ENCODE measurements at regions not wholly inside any gene's neighbourhood (a gene's known extent, or its start where the extent isn't known, plus 50 kb on each side); places are given as distances from the start of the nearest gene placed in this dataset.

GRCh38 chr21:19547951-19548840 is 1144.6 kb upstream of the TMPRSS15 start:
- WGBS (ENCODE audit: insufficient coverage, low lambda C conversion rate) = no CpG with 5 or more reads among the region's 7 CpGs
- Histone ChIP-seq H3K27me3 (ENCODE audit: control insufficient read depth, insufficient read depth, low read length) (no peaks in the 10 kb centered on the region), H3K9me3 (ENCODE audit: control insufficient read depth, low read depth, low read length) (peaks cover 3% of the 10 kb centered on the region), H3K4me1 (ENCODE audit: control insufficient read depth, insufficient read depth, low read length) (no peaks in the 10 kb centered on the region), H3K4me3 (ENCODE audit: low read length) (no peak overlapping the region), H3K36me3 (ENCODE audit: control insufficient read depth, insufficient read depth, low read length) (no peaks in the 10 kb centered on the region), H3K27ac (ENCODE audit: low read length) (no peak overlapping the region)
- no peak for DNase-seq

- Histone ChIP-seq H3K4me1 (ENCODE audit: control insufficient read depth, insufficient read depth, low read length) (no peaks in the 10 kb centered on the region), H3K27ac (ENCODE audit: low read length) (no peak overlapping the region), H3K9me3 (ENCODE audit: control insufficient read depth, low read depth, low read length) (no peaks in the 10 kb centered on the region), H3K4me3 (ENCODE audit: low read length) (no peak overlapping the region), H3K27me3 (ENCODE audit: control insufficient read depth, insufficient read depth, low read length) (no peaks in the 10 kb centered on the region), H3K36me3 (ENCODE audit: control insufficient read depth, insufficient read depth, low read length) (no peaks in the 10 kb centered on the region)
- WGBS (ENCODE audit: insufficient coverage, low lambda C conversion rate) = no CpG with 5 or more reads among the region's 2 CpGs
- DNase-seq = no peak
These were observed 1150.5 kb upstream of the TMPRSS15 start for GRCh38 chr21:19553919-19554615.

GRCh38 chr21:19557046-19557445 is 1153.5 kb upstream of the TMPRSS15 start:
- no peak for DNase-seq
- no peak overlapping the region for H3K4me3 ChIP-seq (ENCODE audit: low read length)
- no peaks in the 10 kb centered on the region for H3K36me3 ChIP-seq (ENCODE audit: control insufficient read depth, insufficient read depth, low read length)
- no peaks in the 10 kb centered on the region for H3K9me3 ChIP-seq (ENCODE audit: control insufficient read depth, low read depth, low read length)
- no peaks in the 10 kb centered on the region for H3K4me1 ChIP-seq (ENCODE audit: control insufficient read depth, insufficient read depth, low read length)
- H3K27me3 ChIP-seq (ENCODE audit: control insufficient read depth, insufficient read depth, low read length) = no peaks in the 10 kb centered on the region
- no peak overlapping the region for H3K27ac ChIP-seq (ENCODE audit: low read length)
- 52% methylated on average over 2 of the region's 4 CpGs for WGBS (ENCODE audit: insufficient coverage, low lambda C conversion rate)

- Histone ChIP-seq H3K4me1 (ENCODE audit: control insufficient read depth, insufficient read depth, low read length) (no peaks in the 10 kb centered on the region), H3K9me3 (ENCODE audit: control insufficient read depth, low read depth, low read length) (no peaks in the 10 kb centered on the region), H3K4me3 (ENCODE audit: low read length) (no peak overlapping the region), H3K27me3 (ENCODE audit: control insufficient read depth, insufficient read depth, low read length) (no peaks in the 10 kb centered on the region), H3K36me3 (ENCODE audit: control insufficient read depth, insufficient read depth, low read length) (no peaks in the 10 kb centered on the region), H3K27ac (ENCODE audit: low read length) (no peak overlapping the region)
- no peak for DNase-seq
- WGBS (ENCODE audit: insufficient coverage, low lambda C conversion rate) = 79% methylated on average over 3 of the region's 4 CpGs
These were observed 1153.9 kb upstream of the TMPRSS15 start for GRCh38 chr21:19557488-19557887.

- DNase-seq = no peak
- Histone ChIP-seq H3K4me3 (ENCODE audit: low read length) (no peak overlapping the region), H3K4me1 (ENCODE audit: control insufficient read depth, insufficient read depth, low read length) (no peaks in the 10 kb centered on the region), H3K36me3 (ENCODE audit: control insufficient read depth, insufficient read depth, low read length) (no peaks in the 10 kb centered on the region), H3K27me3 (ENCODE audit: control insufficient read depth, insufficient read depth, low read length) (no peaks in the 10 kb centered on the region), H3K27ac (ENCODE audit: low read length) (no peak overlapping the region), H3K9me3 (ENCODE audit: control insufficient read depth, low read depth, low read length) (no peaks in the 10 kb centered on the region)
- 100% methylated on average over 2 of the region's 3 CpGs for WGBS (ENCODE audit: insufficient coverage, low lambda C conversion rate)
These were observed 1162.0 kb upstream of the TMPRSS15 start for GRCh38 chr21:19565587-19565986.

- DNase-seq = no peak
- H3K4me1 ChIP-seq (ENCODE audit: control insufficient read depth, insufficient read depth, low read length) = no peaks in the 10 kb centered on the region
- H3K27ac ChIP-seq (ENCODE audit: low read length) = no peak overlapping the region
- H3K9me3 ChIP-seq (ENCODE audit: control insufficient read depth, low read depth, low read length) = no peaks in the 10 kb centered on the region
- H3K4me3 ChIP-seq (ENCODE audit: low read length) = no peak overlapping the region
- H3K27me3 ChIP-seq (ENCODE audit: control insufficient read depth, insufficient read depth, low read length) = no peaks in the 10 kb centered on the region
- no peaks in the 10 kb centered on the region for H3K36me3 ChIP-seq (ENCODE audit: control insufficient read depth, insufficient read depth, low read length)
These were observed 1163.4 kb upstream of the TMPRSS15 start for GRCh38 chr21:19566975-19567374.

- Histone ChIP-seq H3K27ac (ENCODE audit: low read length) (no peak overlapping the region), H3K4me3 (ENCODE audit: low read length) (no peak overlapping the region), H3K27me3 (ENCODE audit: control insufficient read depth, insufficient read depth, low read length) (no peaks in the 10 kb centered on the region), H3K4me1 (ENCODE audit: control insufficient read depth, insufficient read depth, low read length) (no peaks in the 10 kb centered on the region), H3K36me3 (ENCODE audit: control insufficient read depth, insufficient read depth, low read length) (no peaks in the 10 kb centered on the region), H3K9me3 (ENCODE audit: control insufficient read depth, low read depth, low read length) (no peaks in the 10 kb centered on the region)
- WGBS (ENCODE audit: insufficient coverage, low lambda C conversion rate) = 20% methylated on average over 1 of the region's 3 CpGs
- DNase-seq = peak; percentile 49 to 77
These were observed 1173.8 kb upstream of the TMPRSS15 start for GRCh38 chr21:19577381-19577780.

GRCh38 chr21:19590044-19590443 is 1186.5 kb upstream of the TMPRSS15 start:
- Histone ChIP-seq H3K36me3 (ENCODE audit: control insufficient read depth, insufficient read depth, low read length) (no peaks in the 10 kb centered on the region), H3K9me3 (ENCODE audit: control insufficient read depth, low read depth, low read length) (no peaks in the 10 kb centered on the region), H3K4me1 (ENCODE audit: control insufficient read depth, insufficient read depth, low read length) (peaks cover 6% of the 10 kb centered on the region), H3K27me3 (ENCODE audit: control insufficient read depth, insufficient read depth, low read length) (no peaks in the 10 kb centered on the region), H3K4me3 (ENCODE audit: low read length) (no peak overlapping the region), H3K27ac (ENCODE audit: low read length) (no peak overlapping the region)
- DNase-seq = peak in 1 of 2 donors; percentile 48

- WGBS (ENCODE audit: insufficient coverage, low lambda C conversion rate) = no CpG with 5 or more reads among the region's 4 CpGs
- Histone ChIP-seq H3K4me1 (ENCODE audit: control insufficient read depth, insufficient read depth, low read length) (no peaks in the 10 kb centered on the region), H3K4me3 (ENCODE audit: low read length) (no peak overlapping the region), H3K27ac (ENCODE audit: low read length) (no peak overlapping the region), H3K9me3 (ENCODE audit: control insufficient read depth, low read depth, low read length) (no peaks in the 10 kb centered on the region), H3K27me3 (ENCODE audit: control insufficient read depth, insufficient read depth, low read length) (no peaks in the 10 kb centered on the region), H3K36me3 (ENCODE audit: control insufficient read depth, insufficient read depth, low read length) (no peaks in the 10 kb centered on the region)
- no peak for DNase-seq
These were observed 1199.5 kb upstream of the TMPRSS15 start for GRCh38 chr21:19603011-19603593.

- DNase-seq = peak in 1 of 2 donors; percentile 40
- H3K36me3 ChIP-seq (ENCODE audit: control insufficient read depth, insufficient read depth, low read length) = no peaks in the 10 kb centered on the region
- H3K27me3 ChIP-seq (ENCODE audit: control insufficient read depth, insufficient read depth, low read length) = no peaks in the 10 kb centered on the region
- no peak overlapping the region for H3K27ac ChIP-seq (ENCODE audit: low read length)
- H3K9me3 ChIP-seq (ENCODE audit: control insufficient read depth, low read depth, low read length) = no peaks in the 10 kb centered on the region
- H3K4me3 ChIP-seq (ENCODE audit: low read length) = no peak overlapping the region
- no peaks in the 10 kb centered on the region for H3K4me1 ChIP-seq (ENCODE audit: control insufficient read depth, insufficient read depth, low read length)
- WGBS (ENCODE audit: insufficient coverage, low lambda C conversion rate) = 13% methylated on average over 1 of the region's 4 CpGs
These were observed 1204.6 kb upstream of the TMPRSS15 start for GRCh38 chr21:19608101-19608621.
